ENCODE measurements at regions not wholly inside any gene's neighbourhood (a gene's known extent, or its start where the extent isn't known, plus 50 kb on each side); places are given as distances from the start of the nearest gene placed in this dataset.
"Not testable (repeated sequence)": the region's sequence is repeated elsewhere in the genome, so short reads cannot be mapped to it uniquely, and the experiment has no call there.

DNA sequence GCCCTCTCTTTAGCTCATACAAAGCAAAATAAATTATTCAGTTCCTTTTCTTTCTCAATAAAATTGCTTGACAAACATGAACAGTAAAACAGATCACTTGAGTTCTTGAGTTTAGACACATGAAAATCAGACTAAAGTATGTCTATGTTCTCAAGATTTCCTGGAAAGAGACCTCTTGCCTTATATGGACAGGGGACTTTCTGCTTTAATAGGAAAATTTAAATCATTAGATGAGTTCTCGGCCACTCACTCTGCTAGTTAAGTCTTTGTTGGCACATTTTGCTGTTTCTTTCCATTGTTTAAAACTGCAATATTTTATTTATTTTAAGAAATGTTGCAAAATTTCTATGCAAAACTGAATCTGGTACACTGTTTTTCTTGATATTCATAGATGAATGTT, 207.8 kb downstream of the RND3 start:
- no peak for DNase-seq
- Mint-ChIP-seq H3K27ac (no peak overlapping the region), H3K9me3 (peaks cover 14 to 16% of the 10 kb centered on the region in 2 donors), H3K4me3 (no peak overlapping the region), H3K4me1 (no peaks in the 10 kb centered on the region), H3K27me3 (no peaks in the 10 kb centered on the region), H3K36me3 (no peaks in the 10 kb centered on the region)
- ATAC-seq (replicated peaks) = no peak

- H3K9me3 Mint-ChIP-seq = peaks cover 10 to 16% of the 10 kb centered on the region in 2 donors
- H3K4me1 Mint-ChIP-seq = no peaks in the 10 kb centered on the region
- ATAC-seq (replicated peaks) (no peak), DNase-seq (no peak)
- H3K4me3 Mint-ChIP-seq = no peak overlapping the region
- no peaks in the 10 kb centered on the region for H3K27me3 Mint-ChIP-seq
- no peak overlapping the region for H3K27ac Mint-ChIP-seq
- H3K36me3 Mint-ChIP-seq = no peaks in the 10 kb centered on the region
Observed at GRCh38 chr2:150276737-150277136, 210.7 kb downstream of the RND3 start.

DNA sequence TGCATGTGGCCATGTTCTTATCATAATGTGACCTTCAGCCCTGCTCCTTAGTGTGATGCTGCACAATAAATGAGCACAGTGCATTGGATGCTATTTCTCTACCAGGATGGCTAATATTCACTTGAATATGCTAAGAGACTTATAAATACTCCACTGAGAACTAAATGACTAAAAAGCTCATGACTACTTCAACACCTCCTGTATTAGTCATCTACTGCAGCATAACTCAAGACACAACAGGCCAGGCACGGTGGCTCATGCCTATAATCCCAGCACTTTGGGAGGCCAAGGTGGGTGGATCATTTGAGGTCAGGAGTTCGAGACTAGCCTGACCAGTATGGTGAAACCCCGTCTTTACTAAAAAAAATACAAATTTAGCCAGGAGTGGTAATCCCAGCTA, 213.4 kb downstream of the RND3 start:
- ATAC-seq (replicated peaks) (no peak), DNase-seq (no peak)
- Mint-ChIP-seq H3K27me3 (no peaks in the 10 kb centered on the region), H3K36me3 (no peaks in the 10 kb centered on the region), H3K27ac (no peak overlapping the region), H3K4me1 (no peaks in the 10 kb centered on the region), H3K4me3 (no peak overlapping the region), H3K9me3 (peaks cover 10 to 13% of the 10 kb centered on the region in 2 donors)

DNA sequence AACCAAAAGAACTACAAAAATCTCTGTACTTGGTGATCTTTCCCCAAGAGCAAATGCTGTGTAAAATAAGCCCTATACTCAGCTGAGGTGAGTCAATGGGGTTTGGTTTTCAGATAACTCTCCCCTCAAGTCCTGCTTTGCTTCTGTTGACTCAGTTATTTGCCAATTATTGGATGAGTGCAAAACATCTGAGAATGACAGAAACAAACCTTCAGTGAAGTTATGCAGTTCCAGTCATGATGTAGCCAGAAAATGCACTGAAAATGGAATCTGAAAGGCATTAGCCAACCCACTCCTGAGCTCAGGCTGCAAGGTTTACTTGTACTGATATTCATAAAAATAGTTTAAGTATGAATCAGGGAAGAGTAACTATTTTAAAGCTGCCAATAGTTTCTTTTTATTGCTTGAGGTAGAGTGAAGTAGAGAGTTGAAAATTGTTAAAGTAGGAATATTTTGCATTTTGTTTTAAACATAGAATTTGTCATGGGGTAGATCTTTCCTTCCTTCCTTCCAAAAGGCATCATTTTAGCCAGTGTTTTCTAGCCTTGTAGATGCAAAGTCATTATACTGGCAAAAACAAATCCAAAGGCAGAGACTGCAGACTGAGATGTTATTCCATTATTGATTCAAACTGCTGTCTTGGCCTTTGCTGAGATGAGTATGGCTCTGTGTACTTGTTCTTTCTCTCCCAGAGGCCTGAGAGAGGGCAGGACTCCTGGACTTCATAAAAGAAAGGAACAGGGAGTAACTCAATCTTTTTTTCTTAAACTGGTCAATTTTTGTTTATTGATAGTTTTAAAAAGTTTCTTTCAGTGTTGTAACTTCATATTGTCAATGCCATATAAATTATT, 215.3 kb downstream of the RND3 start:
- Mint-ChIP-seq H3K9me3 (peaks cover 2 to 9% of the 10 kb centered on the region in 2 donors), H3K27me3 (no peaks in the 10 kb centered on the region), H3K4me1 (no peaks in the 10 kb centered on the region), H3K27ac (no peak overlapping the region), H3K36me3 (no peaks in the 10 kb centered on the region), H3K4me3 (no peak overlapping the region)
- ATAC-seq (replicated peaks) (no peak), DNase-seq (no peak)

GRCh38 chr2:150267651-150268415, 219.6 kb downstream of the RND3 start:
- Mint-ChIP-seq H3K27me3 (no peaks in the 10 kb centered on the region), H3K4me1 (no peaks in the 10 kb centered on the region), H3K4me3 (no peak overlapping the region), H3K9me3 (peaks cover 0 to 1% of the 10 kb centered on the region in 2 donors), H3K27ac (no peak overlapping the region), H3K36me3 (no peaks in the 10 kb centered on the region)
- DNase-seq (no peak), ATAC-seq (replicated peaks) (no peak)

- DNase-seq (no peak), ATAC-seq (replicated peaks) (no peak)
- Mint-ChIP-seq H3K27ac (no peak overlapping the region), H3K4me1 (no peaks in the 10 kb centered on the region), H3K36me3 (no peaks in the 10 kb centered on the region), H3K9me3 (peaks cover 0 to 1% of the 10 kb centered on the region in 2 donors), H3K27me3 (no peaks in the 10 kb centered on the region), H3K4me3 (no peak overlapping the region)
Observed at GRCh38 chr2:150266931-150267330, 220.5 kb downstream of the RND3 start.

- DNase-seq (no peak), ATAC-seq (replicated peaks) (no peak)
- H3K9me3 Mint-ChIP-seq = peaks cover 0 to 2% of the 10 kb centered on the region in 2 donors
- H3K27ac Mint-ChIP-seq = no peak overlapping the region
- no peaks in the 10 kb centered on the region for H3K36me3 Mint-ChIP-seq
- H3K4me1 Mint-ChIP-seq = no peaks in the 10 kb centered on the region
- no peak overlapping the region for H3K4me3 Mint-ChIP-seq
- no peaks in the 10 kb centered on the region for H3K27me3 Mint-ChIP-seq
Observed at GRCh38 chr2:150264442-150264841, 223.0 kb downstream of the RND3 start.

- H3K27ac Mint-ChIP-seq = no peak overlapping the region
- no peaks in the 10 kb centered on the region for H3K27me3 Mint-ChIP-seq
- no peak for DNase-seq
- no peaks in the 10 kb centered on the region for H3K36me3 Mint-ChIP-seq
- no peak overlapping the region for H3K4me3 Mint-ChIP-seq
- H3K9me3 Mint-ChIP-seq = peaks cover 0 to 5% of the 10 kb centered on the region in 2 donors
- no peak for ATAC-seq (replicated peaks)
- H3K4me1 Mint-ChIP-seq = no peaks in the 10 kb centered on the region
Observed at GRCh38 chr2:150261691-150262090, 225.8 kb downstream of the RND3 start.

DNA sequence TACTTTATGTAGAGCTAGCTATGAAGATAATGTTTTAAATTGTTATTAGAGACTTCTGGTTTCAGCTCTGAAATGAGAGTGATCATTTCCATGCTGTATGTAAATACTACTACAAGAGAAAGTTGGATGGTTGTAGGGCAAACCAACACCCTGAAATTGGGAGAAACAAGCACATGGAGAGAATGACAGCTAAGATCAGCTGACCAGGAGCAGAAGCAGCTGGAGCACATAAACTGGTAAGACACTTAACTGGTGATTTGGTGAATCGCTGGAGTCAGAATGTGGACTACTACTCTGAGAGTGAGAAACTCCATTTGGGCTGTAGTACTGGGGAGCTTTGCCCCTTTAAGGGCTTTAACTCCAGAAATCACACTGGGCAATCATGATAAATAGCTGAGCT, 226.8 kb downstream of the RND3 start:
- Mint-ChIP-seq H3K36me3 (no peaks in the 10 kb centered on the region), H3K4me1 (no peaks in the 10 kb centered on the region), H3K27ac (no peak overlapping the region), H3K4me3 (no peak overlapping the region), H3K9me3 (peaks cover 0 to 5% of the 10 kb centered on the region in 2 donors), H3K27me3 (no peaks in the 10 kb centered on the region)
- ATAC-seq (replicated peaks) = no peak
- DNase-seq = no peak

DNA sequence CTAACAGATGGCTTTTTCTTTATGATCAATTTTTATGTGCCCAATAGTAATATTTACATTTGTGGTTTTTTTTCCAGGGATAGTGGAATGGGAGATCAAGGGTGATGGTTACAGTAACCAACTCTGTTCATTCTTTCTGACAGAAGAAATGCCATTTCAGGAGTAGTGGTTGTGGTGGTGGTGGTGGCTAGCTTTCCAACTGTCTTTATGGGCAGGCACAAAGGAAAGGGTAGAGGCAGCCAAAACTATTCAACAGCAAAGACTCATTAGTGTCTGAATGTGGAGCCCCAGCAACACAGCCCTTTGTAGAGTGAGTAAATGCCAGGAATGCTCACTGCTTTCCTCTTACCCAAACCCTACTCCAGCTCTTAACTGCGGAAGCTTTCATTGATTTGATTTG, 227.7 kb downstream of the RND3 start:
- DNase-seq (no peak), ATAC-seq (replicated peaks) (no peak)
- no peaks in the 10 kb centered on the region for H3K36me3 Mint-ChIP-seq
- peaks cover 0 to 5% of the 10 kb centered on the region in 2 donors for H3K9me3 Mint-ChIP-seq
- no peak overlapping the region for H3K27ac Mint-ChIP-seq
- no peaks in the 10 kb centered on the region for H3K27me3 Mint-ChIP-seq
- H3K4me3 Mint-ChIP-seq = no peak overlapping the region
- no peaks in the 10 kb centered on the region for H3K4me1 Mint-ChIP-seq

DNA sequence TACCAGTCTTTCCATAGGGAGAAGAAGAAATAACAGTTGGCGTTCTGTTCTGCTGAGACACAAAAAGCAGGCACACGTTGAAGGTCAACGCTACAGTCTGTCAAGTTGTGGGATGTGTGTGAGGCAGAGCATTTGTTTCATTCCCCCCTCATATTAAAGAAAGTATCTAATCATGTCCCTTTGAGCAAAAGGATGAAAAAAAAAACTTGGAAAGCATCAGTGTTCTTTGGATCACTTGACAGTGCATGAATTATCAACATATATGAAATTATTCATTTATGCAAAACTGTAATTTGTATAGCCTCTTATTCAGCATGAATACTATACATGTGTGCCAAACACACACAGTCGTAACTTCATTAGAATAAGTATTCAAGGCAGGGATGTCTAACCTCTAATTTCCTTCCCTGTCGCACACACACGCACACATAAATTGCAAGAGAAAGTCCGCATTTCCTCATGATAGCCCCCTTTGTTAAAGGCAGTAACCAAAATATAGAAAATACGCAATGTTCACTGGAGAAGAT, 228.6 kb downstream of the RND3 start:
- H3K36me3 Mint-ChIP-seq = no peaks in the 10 kb centered on the region
- peaks cover 0 to 5% of the 10 kb centered on the region in 2 donors for H3K9me3 Mint-ChIP-seq
- no peak overlapping the region for H3K4me3 Mint-ChIP-seq
- ATAC-seq (replicated peaks) (no peak), DNase-seq (no peak)
- H3K27ac Mint-ChIP-seq = no peak overlapping the region
- H3K4me1 Mint-ChIP-seq = no peaks in the 10 kb centered on the region
- H3K27me3 Mint-ChIP-seq = no peaks in the 10 kb centered on the region

- no peak for ATAC-seq (replicated peaks)
- Mint-ChIP-seq H3K4me3 (no peak overlapping the region), H3K27me3 (no peaks in the 10 kb centered on the region), H3K4me1 (no peaks in the 10 kb centered on the region), H3K36me3 (no peaks in the 10 kb centered on the region), H3K27ac (no peak overlapping the region), H3K9me3 (peaks cover 0 to 5% of the 10 kb centered on the region in 2 donors)
- no peak for DNase-seq
Observed at GRCh38 chr2:150256736-150257135, 230.7 kb downstream of the RND3 start.

GRCh38 chr2:150255528-150255927, 231.9 kb downstream of the RND3 start:
- Mint-ChIP-seq H3K36me3 (no peaks in the 10 kb centered on the region), H3K27me3 (no peaks in the 10 kb centered on the region), H3K4me3 (no peak overlapping the region), H3K9me3 (peaks cover 0 to 4% of the 10 kb centered on the region in 2 donors), H3K27ac (no peak overlapping the region), H3K4me1 (no peaks in the 10 kb centered on the region)
- DNase-seq (no peak), ATAC-seq (replicated peaks) (no peak)

DNA sequence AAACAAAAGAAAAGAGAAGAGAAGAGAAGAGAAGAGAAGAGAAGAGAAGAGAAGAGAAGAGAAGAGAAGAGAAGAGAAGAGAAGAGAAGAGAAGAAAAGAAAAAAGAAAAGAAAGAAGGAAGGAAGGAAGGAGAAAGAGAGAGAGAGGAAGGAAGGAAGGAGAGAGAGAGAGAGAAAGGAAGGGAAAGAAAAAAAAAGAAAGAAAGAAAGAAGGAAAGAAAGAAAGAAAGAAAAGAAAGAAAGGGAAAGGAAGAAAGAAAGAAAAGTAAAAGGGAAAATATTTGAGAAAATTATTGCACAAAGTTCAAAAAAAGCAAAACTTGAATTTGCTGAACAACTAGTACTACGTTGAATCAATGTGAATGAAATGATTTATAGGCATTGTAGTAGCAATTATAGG, 237.7 kb downstream of the RND3 start:
- not testable (repeated sequence) for H3K36me3 Mint-ChIP-seq; H3K4me1 Mint-ChIP-seq; H3K27ac Mint-ChIP-seq; H3K9me3 Mint-ChIP-seq; H3K4me3 Mint-ChIP-seq; DNase-seq; H3K27me3 Mint-ChIP-seq; ATAC-seq (replicated peaks)

- no peak for DNase-seq
- Mint-ChIP-seq H3K36me3 (no peaks in the 10 kb centered on the region), H3K27ac (no peak overlapping the region), H3K4me1 (no peaks in the 10 kb centered on the region), H3K9me3 (peaks cover 0 to 4% of the 10 kb centered on the region in 2 donors), H3K27me3 (no peaks in the 10 kb centered on the region), H3K4me3 (no peak overlapping the region)
- no peak for ATAC-seq (replicated peaks)
Observed at GRCh38 chr2:150247481-150247880, 240.0 kb downstream of the RND3 start.

All from stimulated activated naive B cell treated with anti-CD40 and anti-IgM and Interleukin-4, amounts not matched to agents 10 μg/mL and 1 μg/mL and 100 μg/mL, for 72 hours (primary cell).